Upper lobe of left lung (tissue), 6 donors: ENCODE measurements at regions not wholly inside any gene's neighbourhood (a gene's known extent, or its start where the extent isn't known, plus 50 kb on each side); places are given as distances from the start of the nearest gene placed in this dataset.

ENCODE experiments used
- ATAC-seq, 2 donors: fragments of 200-7000 bp; cut with Tn5 transposase; one replicate each; pipeline ENCODE4 v1.9.1; 2022; ENCODE audit warnings: mild to moderate bottlenecking in 2 of 2, moderate library complexity in 2 of 2; ENCODE audit not compliant: low FRiP score in 2 of 2
- DNase-seq, 2 donors: peaks; one replicate each; pipeline ENCODE4 v3.0.0-alpha.2; 2019 to 2020
- H3K27ac ChIP-seq, 4 donors: fragments of 200-600 bp; sonication (generic); one replicate each; pipeline ENCODE4 v1.5.1; 2016 to 2019
- H3K27me3 ChIP-seq, 4 donors: fragments of 200-600 bp; sonication (generic); one replicate each; pipeline ENCODE4 v1.5.1; 2017 to 2019
- H3K36me3 ChIP-seq, 4 donors: fragments of 200-600 bp; sonication (generic); one replicate each; pipeline ENCODE4 v1.5.1; 2016 to 2019
- H3K4me1 ChIP-seq, 4 donors: fragments of 200-600 bp; sonication (generic); one replicate each; pipeline ENCODE4 v1.5.1; 2018 to 2019
- H3K4me3 ChIP-seq, 4 donors: fragments of 200-600 bp; sonication (generic); one replicate each; pipeline ENCODE4 v1.5.1; 2017 to 2019; ENCODE audit warnings: mild to moderate bottlenecking in 2 of 4, moderate library complexity in 1 of 4
- H3K9me3 ChIP-seq, 4 donors: fragments of 200-600 bp; sonication (generic); one replicate each; pipeline ENCODE4 v1.5.1; 2018 to 2019
- EP300 ChIP-seq, 4 donors: sonication (generic); formaldehyde crosslinking; IDR thresholded peaks; one replicate each; pipeline ENCODE4 v1.5.1; 2017; ENCODE audit warnings: antibody characterized with exemption in 4 of 4, control low read depth in 2 of 4
- POLR2A ChIP-seq, 4 donors: fragments of 450-650 bp; IDR thresholded peaks; one replicate each; pipeline ENCODE4 v1.5.1; 2016 to 2017; ENCODE audit warnings: antibody characterized with exemption in 4 of 4, mild to moderate bottlenecking in 2 of 4
- POLR2AphosphoS5 ChIP-seq, 2 donors: sonication (generic); formaldehyde crosslinking; IDR thresholded peaks; one replicate each; pipeline ENCODE4 v1.5.1; 2017; ENCODE audit warnings: antibody characterized with exemption in 2 of 2
- whole genome bisulfite sequencing, 2 donors: methylation state at CpG; one replicate each; pipeline ENCODE4 v1.1.5; 2017 to 2018; 5-methylcytosine and 5-hydroxymethylcytosine counted together
- TF ChIP-seq, protein P1 (sequence below), 6 experiments: fragments of 450-650 bp in 4 of 6; fragments of 200-600 bp in 2 of 6; sonication (generic) in 2 of 6; IDR thresholded peaks; one replicate each; pipeline ENCODE4 v1.5.1; 2016 to 2019; ENCODE audit warnings: antibody characterized with exemption in 6 of 6
- donor health status: DM: no; HTN: no; CAD: no; lungs with moderate emphysema.
- donor health status: DM: no; HTN: yes; CAD: no; lungs with severe emphysema.

DNA sequence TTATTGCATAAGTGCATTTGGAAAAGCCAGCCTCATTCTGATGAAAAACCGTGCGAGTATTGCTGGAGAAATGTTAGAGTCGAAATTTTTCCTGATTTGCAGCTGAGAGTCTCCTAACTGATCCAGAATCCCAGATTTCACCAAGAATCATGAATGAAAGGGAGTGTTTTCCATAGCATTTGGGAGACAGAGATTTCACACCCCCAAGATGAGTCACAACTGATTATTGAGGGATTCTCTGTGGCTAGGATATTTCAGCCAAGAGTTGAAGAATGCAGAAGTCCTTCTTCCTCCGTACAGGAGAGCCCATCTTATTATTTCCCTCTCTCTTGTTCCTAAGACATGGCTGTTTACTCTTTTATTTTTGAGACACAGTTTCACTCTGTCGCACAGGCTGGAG is 82.2 kb upstream of the SALL4 start:
- H3K9me3 ChIP-seq = no peaks in the 10 kb centered on the region
- ATAC-seq (no peak), DNase-seq (no peak)
- H3K4me1 ChIP-seq = peaks cover 0 to 4% (median 0%) of the 10 kb centered on the region in 4 donors
- TF ChIP-seq POLR2A (IDR thresholded peaks at IDR 0.05) = no peak
- TF ChIP-seq, protein P1, sequence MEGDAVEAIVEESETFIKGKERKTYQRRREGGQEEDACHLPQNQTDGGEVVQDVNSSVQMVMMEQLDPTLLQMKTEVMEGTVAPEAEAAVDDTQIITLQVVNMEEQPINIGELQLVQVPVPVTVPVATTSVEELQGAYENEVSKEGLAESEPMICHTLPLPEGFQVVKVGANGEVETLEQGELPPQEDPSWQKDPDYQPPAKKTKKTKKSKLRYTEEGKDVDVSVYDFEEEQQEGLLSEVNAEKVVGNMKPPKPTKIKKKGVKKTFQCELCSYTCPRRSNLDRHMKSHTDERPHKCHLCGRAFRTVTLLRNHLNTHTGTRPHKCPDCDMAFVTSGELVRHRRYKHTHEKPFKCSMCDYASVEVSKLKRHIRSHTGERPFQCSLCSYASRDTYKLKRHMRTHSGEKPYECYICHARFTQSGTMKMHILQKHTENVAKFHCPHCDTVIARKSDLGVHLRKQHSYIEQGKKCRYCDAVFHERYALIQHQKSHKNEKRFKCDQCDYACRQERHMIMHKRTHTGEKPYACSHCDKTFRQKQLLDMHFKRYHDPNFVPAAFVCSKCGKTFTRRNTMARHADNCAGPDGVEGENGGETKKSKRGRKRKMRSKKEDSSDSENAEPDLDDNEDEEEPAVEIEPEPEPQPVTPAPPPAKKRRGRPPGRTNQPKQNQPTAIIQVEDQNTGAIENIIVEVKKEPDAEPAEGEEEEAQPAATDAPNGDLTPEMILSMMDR (IDR thresholded peaks at IDR 0.05) = no peak
- no peak overlapping the region for H3K4me3 ChIP-seq
- H3K27me3 ChIP-seq = no peaks in the 10 kb centered on the region
- WGBS, 2 donors = 62 to 81% methylated on average over 5 of the region's 5 CpGs
- H3K36me3 ChIP-seq = no peaks in the 10 kb centered on the region
- no peak overlapping the region for H3K27ac ChIP-seq

DNA sequence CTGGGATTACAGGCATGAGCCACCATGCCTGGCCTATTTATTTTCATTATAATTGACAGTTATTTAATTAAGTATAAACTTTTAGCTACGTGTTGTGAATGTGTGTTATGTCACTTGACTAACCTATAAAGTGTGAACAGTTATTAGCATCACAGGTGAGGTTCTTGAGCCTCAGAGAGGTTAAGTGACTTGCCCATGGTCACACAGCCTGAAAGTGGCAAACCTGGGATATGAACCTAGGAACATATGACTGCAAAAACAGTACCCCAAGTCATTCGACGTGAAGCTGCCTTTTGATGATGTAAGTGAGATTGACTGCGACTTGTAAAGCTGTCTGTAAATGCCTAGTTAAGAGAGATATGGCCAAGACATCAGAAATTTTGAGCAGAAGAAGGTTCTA is 77.9 kb upstream of the SALL4 start:
- DNase-seq (no peak), ATAC-seq (no peak)
- WGBS, 2 donors = 91 to 94% methylated on average over 4 of the region's 4 CpGs
- TF ChIP-seq, protein P1 (IDR thresholded peaks at IDR 0.05) = no peak
- TF ChIP-seq POLR2A (IDR thresholded peaks at IDR 0.05) = no peak
- no peak for TF ChIP-seq POLR2AphosphoS5 (IDR thresholded peaks at IDR 0.05)
- no peak for TF ChIP-seq EP300 (IDR thresholded peaks at IDR 0.05)
- Histone ChIP-seq H3K4me1 (no peaks in the 10 kb centered on the region), H3K27ac (no peak overlapping the region), H3K4me3 (no peak overlapping the region), H3K36me3 (no peaks in the 10 kb centered on the region), H3K27me3 (no peaks in the 10 kb centered on the region), H3K9me3 (no peaks in the 10 kb centered on the region)

DNA sequence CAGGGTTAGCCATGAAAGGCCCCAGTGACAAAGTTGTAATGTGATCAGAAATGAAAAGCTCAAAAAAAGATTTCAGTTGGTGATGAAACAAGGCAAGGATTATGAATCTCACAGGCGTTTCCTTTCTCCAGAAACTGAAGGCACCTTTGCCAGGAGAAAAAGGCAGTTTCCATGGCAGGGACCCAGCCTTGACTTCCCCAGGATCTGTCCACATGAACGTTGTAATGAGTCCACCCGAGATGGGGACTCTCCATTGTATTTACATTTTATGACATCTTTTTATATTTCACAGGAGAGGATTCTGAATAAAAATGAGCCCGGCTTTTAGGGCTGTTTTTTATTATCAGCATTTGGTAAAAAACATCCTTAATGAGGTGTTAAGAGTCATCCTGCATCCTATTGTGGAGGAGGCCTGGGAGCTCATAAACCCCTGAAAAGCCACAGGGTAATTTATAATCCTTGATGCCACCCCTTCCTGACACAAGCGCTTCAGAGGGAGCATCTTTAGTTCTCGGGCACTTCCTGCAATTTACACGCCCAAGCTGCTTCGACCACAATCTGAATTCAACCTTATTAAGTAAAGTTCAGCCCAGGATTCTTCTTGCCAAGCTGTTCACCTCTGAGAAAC is 74.1 kb upstream of the SALL4 start:
- 40 to 49% methylated on average over 8 of the region's 8 CpGs for WGBS, 2 donors
- no peaks in the 10 kb centered on the region for H3K4me1 ChIP-seq
- no peak overlapping the region for H3K4me3 ChIP-seq
- H3K27me3 ChIP-seq = no peaks in the 10 kb centered on the region
- DNase-seq = no peak
- TF ChIP-seq EP300 (IDR thresholded peaks at IDR 0.05) (no peak), POLR2A (IDR thresholded peaks at IDR 0.05) (no peak), POLR2AphosphoS5 (IDR thresholded peaks at IDR 0.05) (no peak)
- TF ChIP-seq, protein P1 (IDR thresholded peaks at IDR 0.05) = no peak
- H3K36me3 ChIP-seq = no peaks in the 10 kb centered on the region
- H3K9me3 ChIP-seq = no peaks in the 10 kb centered on the region
- ATAC-seq = no peak
- no peak overlapping the region for H3K27ac ChIP-seq

- H3K4me3 ChIP-seq = no peak overlapping the region
- H3K27me3 ChIP-seq = no peaks in the 10 kb centered on the region
- H3K4me1 ChIP-seq = no peaks in the 10 kb centered on the region
- ATAC-seq (no peak), DNase-seq (no peak)
- no peaks in the 10 kb centered on the region for H3K9me3 ChIP-seq
- TF ChIP-seq POLR2AphosphoS5 (IDR thresholded peaks at IDR 0.05) = no peak
- TF ChIP-seq, protein P1 (IDR thresholded peaks at IDR 0.05) = no peak
- no peak for TF ChIP-seq EP300 (IDR thresholded peaks at IDR 0.05)
- no peak for TF ChIP-seq POLR2A (IDR thresholded peaks at IDR 0.05)
- WGBS, 2 donors = 74 to 85% methylated on average over 4 of the region's 4 CpGs
- no peaks in the 10 kb centered on the region for H3K36me3 ChIP-seq
- H3K27ac ChIP-seq = no peak overlapping the region
Measured at GRCh38 chr20:51873652-51874051, 71.3 kb upstream of the SALL4 start.

- TF ChIP-seq POLR2AphosphoS5 (IDR thresholded peaks at IDR 0.05) = no peak
- no peak for TF ChIP-seq POLR2A (IDR thresholded peaks at IDR 0.05)
- TF ChIP-seq EP300 (IDR thresholded peaks at IDR 0.05) = no peak
- TF ChIP-seq, protein P1 (IDR thresholded peaks at IDR 0.05) = no peak
- ATAC-seq = no peak
- WGBS, 2 donors = 66 to 83% methylated on average over 7 of the region's 7 CpGs
- H3K9me3 ChIP-seq = no peaks in the 10 kb centered on the region
- no peaks in the 10 kb centered on the region for H3K36me3 ChIP-seq
- H3K4me1 ChIP-seq = no peaks in the 10 kb centered on the region
- no peak overlapping the region for H3K27ac ChIP-seq
- H3K4me3 ChIP-seq = no peak overlapping the region
- no peaks in the 10 kb centered on the region for H3K27me3 ChIP-seq
- DNase-seq = no peak
Measured at GRCh38 chr20:51871943-51872342, 69.6 kb upstream of the SALL4 start.
